Esophagus muscularis mucosa (tissue), 4 donors: ENCODE measurements at regions not wholly inside any gene's neighbourhood (a gene's known extent, or its start where the extent isn't known, plus 50 kb on each side); places are given as distances from the start of the nearest gene placed in this dataset.

Experiments used
- DNase-seq: peaks from one replicate; pipeline ENCODE4 v3.0.0-alpha.2; 2017; ENCODE audit errors: extremely low spot score
- H3K27ac ChIP-seq, 4 donors: fragments of 200-600 bp; sonication (generic); replicated peaks in 1 of 4; 1 replicate in 3 of 4; 2 replicates in 1 of 4; pipeline ENCODE4 v1.5.1; 2016 to 2019; ENCODE audit warnings: mild to moderate bottlenecking in 1 of 4
- H3K27me3 ChIP-seq, 4 donors: fragments of 200-600 bp; sonication (generic); one replicate each; pipeline versions ENCODE4 v1.5.1 to v1.6.0; 2016 to 2019
- H3K36me3 ChIP-seq, 4 donors: fragments of 200-600 bp; sonication (generic); one replicate each; pipeline ENCODE4 v1.5.1; 2016 to 2019
- H3K4me1 ChIP-seq, 4 donors: fragments of 200-600 bp; sonication (generic); one replicate each; pipeline ENCODE4 v1.5.1; 2016 to 2019
- H3K4me3 ChIP-seq, 4 donors: fragments of 200-600 bp; sonication (generic); 1 replicate in 2 of 4; 2 replicates in 2 of 4; pipeline ENCODE4 v1.5.1; 2016 to 2019; ENCODE audit warnings: mild to moderate bottlenecking in 4 of 4, moderate library complexity in 1 of 4
- H3K9me3 ChIP-seq, 4 donors: fragments of 200-600 bp; sonication (generic); 1 replicate in 3 of 4; 2 replicates in 1 of 4; pipeline ENCODE4 v1.5.1; 2016 to 2019
- EP300 ChIP-seq: sonication (generic); formaldehyde crosslinking; IDR thresholded peaks from one replicate; pipeline ENCODE4 v1.6.1; 2017; ENCODE audit warnings: antibody characterized with exemption
- POLR2A ChIP-seq: fragments of 450-650 bp; IDR thresholded peaks from one replicate; pipeline ENCODE4 v1.6.1; 2017; ENCODE audit warnings: antibody characterized with exemption, moderate library complexity, mild to moderate bottlenecking, low read depth
- POLR2AphosphoS5 ChIP-seq, 2 donors: sonication (generic); formaldehyde crosslinking; IDR thresholded peaks; one replicate each; pipeline ENCODE4 v1.6.1; 2017; ENCODE audit warnings: antibody characterized with exemption in 2 of 2
- WGBS: methylation state at CpG from one replicate; pipeline ENCODE4 v1.1.5; 2018; 5-methylcytosine and 5-hydroxymethylcytosine counted together
- intact Hi-C: fragments of 100-400 bp; cut with DNase I; formaldehyde crosslinking; loops from one replicate; pipeline ENCODE4 v1.15.1; 2023
- TF ChIP-seq, protein P1 (sequence below), 3 experiments: fragments of 200-600 bp in 2 of 3; fragments of 450-650 bp in 1 of 3; sonication (generic) in 2 of 3; IDR thresholded peaks; one replicate each; pipeline ENCODE4 v1.5.1; 2017 to 2019; ENCODE audit warnings: antibody characterized with exemption in 3 of 3, mild to moderate bottlenecking in 2 of 3, moderate library complexity in 1 of 3

DNA sequence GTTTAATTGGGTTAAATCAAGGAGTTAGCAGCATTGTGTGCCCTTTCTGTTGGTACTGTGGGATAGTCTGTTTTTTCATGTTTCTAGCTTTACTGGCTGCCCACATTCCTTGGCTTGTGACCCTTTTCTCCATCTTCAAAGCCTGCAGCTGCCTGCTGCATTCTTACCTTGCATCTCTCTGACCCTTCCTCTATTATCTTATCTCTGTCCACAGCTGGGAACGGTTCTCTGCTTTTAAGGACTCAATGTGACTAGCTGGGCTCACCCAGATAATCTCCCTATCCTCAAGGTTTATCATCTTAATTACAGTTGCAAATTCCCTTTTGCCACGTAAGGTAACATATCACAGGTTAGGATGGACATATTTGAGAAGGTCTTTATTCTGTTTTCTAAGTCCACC is 199.7 kb downstream of the KCNS3 start:
- TF ChIP-seq POLR2A (no peak), EP300 (no peak), POLR2AphosphoS5 (IDR thresholded peaks at IDR 0.05) (no peak)
- TF ChIP-seq, protein P1, sequence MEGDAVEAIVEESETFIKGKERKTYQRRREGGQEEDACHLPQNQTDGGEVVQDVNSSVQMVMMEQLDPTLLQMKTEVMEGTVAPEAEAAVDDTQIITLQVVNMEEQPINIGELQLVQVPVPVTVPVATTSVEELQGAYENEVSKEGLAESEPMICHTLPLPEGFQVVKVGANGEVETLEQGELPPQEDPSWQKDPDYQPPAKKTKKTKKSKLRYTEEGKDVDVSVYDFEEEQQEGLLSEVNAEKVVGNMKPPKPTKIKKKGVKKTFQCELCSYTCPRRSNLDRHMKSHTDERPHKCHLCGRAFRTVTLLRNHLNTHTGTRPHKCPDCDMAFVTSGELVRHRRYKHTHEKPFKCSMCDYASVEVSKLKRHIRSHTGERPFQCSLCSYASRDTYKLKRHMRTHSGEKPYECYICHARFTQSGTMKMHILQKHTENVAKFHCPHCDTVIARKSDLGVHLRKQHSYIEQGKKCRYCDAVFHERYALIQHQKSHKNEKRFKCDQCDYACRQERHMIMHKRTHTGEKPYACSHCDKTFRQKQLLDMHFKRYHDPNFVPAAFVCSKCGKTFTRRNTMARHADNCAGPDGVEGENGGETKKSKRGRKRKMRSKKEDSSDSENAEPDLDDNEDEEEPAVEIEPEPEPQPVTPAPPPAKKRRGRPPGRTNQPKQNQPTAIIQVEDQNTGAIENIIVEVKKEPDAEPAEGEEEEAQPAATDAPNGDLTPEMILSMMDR (IDR thresholded peaks at IDR 0.05): no peak

DNA sequence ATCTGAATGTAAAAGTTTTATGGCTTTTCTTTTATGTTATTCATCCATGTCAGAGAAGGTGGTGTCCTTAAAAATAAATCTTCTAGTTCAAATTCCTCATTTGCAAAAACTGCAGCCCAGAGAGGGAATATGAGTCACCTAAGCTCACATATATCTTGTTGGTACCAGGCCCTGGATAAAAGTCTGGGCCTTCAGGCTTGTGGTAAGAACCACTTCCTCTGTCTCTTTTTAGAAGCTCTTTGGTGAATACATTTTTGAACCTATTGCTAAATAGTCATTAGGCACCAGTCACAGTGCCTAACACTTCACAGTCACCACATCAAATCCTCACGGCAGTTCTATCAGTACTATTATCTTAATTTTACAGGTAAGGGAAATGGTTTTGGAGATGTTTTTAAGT is 199.2 kb downstream of the KCNS3 start:
- 75% methylated on average over 1 of the region's 1 CpG for WGBS
- no peak for TF ChIP-seq POLR2AphosphoS5 (IDR thresholded peaks at IDR 0.05)
- no peak for DNase-seq
- intact Hi-C loops: no loop called here
- H3K27ac ChIP-seq: no peak overlapping the region
- no peak overlapping the region for H3K4me3 ChIP-seq
- no peaks in the 10 kb centered on the region for H3K36me3 ChIP-seq
- no peaks in the 10 kb centered on the region for H3K27me3 ChIP-seq
- H3K4me1 ChIP-seq: peaks cover 0 to 13% (median 5%) of the 10 kb centered on the region in 4 donors
- no peaks in the 10 kb centered on the region for H3K9me3 ChIP-seq

More for the DNA sequence above, 199.7 kb downstream of the KCNS3 start:
- Histone ChIP-seq H3K36me3 (no peaks in the 10 kb centered on the region), H3K27me3 (no peaks in the 10 kb centered on the region), H3K9me3 (no peaks in the 10 kb centered on the region), H3K4me3 (no peak overlapping the region), H3K4me1 (peaks cover 0 to 13% (median 5%) of the 10 kb centered on the region in 4 donors), H3K27ac (no peak overlapping the region)
- intact Hi-C loops: no loop called here
- 78% methylated on average over 2 of the region's 2 CpGs for WGBS
- no peak for DNase-seq

DNA sequence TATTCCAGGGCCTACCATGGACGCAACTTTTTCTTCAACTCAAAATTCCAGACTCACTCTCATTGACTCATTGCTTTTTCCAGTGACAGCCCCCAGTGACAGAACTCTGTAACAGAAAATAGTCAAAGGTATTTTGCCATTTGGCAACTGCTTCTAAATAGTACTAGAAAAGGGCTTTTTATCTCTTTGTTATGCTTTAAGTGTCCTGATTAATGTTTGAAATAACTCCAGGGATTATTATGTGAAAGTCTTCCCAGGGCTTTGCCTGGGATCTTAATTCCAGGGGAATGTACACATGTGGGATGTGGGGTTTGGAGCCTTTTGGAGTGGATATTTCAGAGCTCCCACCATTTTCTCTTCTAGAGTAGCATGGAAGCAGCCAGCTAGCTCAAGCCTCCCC is 198.8 kb downstream of the KCNS3 start:
- no peaks in the 10 kb centered on the region for H3K9me3 ChIP-seq
- intact Hi-C loops: no loop called here
- no peak for DNase-seq
- H3K4me1 ChIP-seq: peaks cover 0 to 13% (median 5%) of the 10 kb centered on the region in 4 donors
- no peak for TF ChIP-seq POLR2AphosphoS5 (IDR thresholded peaks at IDR 0.05)
- H3K4me3 ChIP-seq: no peak overlapping the region
- H3K27me3 ChIP-seq: no peaks in the 10 kb centered on the region
- peak overlapping the region in 1 of 4 donors; percentile 36 for H3K27ac ChIP-seq
- no peaks in the 10 kb centered on the region for H3K36me3 ChIP-seq
- WGBS: 50% methylated on average over 1 of the region's 1 CpG

DNA sequence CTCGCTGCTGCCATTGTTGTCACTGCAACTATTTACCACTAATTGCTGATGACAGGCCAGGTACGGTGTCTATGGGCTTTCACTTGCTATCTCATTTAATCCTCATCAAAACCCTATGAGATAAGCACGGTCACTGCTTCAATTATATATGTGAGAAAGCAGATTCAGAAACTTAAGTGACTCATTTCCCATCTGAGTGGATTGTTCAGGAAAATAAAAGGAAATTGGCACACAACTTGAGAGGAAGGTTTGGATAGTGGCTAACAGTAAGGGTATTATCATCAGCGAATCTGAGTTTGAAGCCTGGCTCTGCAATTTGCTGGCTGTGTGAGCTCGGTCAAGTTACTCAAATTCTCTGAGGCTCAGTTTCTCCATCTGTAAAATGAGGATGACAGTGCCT is 196.0 kb downstream of the KCNS3 start:
- H3K27me3 ChIP-seq: no peaks in the 10 kb centered on the region
- H3K9me3 ChIP-seq: no peaks in the 10 kb centered on the region
- TF ChIP-seq POLR2AphosphoS5 (IDR thresholded peaks at IDR 0.05) (no peak), EP300 (no peak), POLR2A (no peak)
- TF ChIP-seq, protein P1 (IDR thresholded peaks at IDR 0.05): no peak
- 91% methylated on average over 5 of the region's 5 CpGs for WGBS
- no peak overlapping the region for H3K4me3 ChIP-seq
- peaks cover 0 to 13% (median 5%) of the 10 kb centered on the region in 4 donors for H3K4me1 ChIP-seq
- intact Hi-C loops: no loop called here
- no peak overlapping the region for H3K27ac ChIP-seq
- DNase-seq: no peak
- H3K36me3 ChIP-seq: no peaks in the 10 kb centered on the region

DNA sequence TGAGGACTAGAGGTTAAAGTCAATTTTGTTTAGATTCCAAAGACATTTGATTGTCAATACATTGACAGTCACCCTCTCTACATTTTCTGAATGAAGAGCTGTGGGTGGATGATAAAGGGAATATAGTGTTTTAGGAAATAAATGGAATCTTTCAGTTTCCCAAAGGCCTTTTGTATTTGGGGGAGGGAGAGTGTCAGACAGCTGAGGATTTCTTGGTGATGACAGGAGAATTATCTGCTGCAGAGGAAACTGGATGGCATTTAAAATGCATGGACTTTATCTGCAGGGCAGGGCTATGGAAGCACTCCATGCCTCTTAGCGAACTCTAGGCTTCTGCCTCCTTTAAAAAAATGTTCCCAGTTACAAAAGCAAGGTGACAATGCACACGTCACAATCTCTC is 195.1 kb downstream of the KCNS3 start:
- intact Hi-C loops: no loop called here
- peaks cover 0 to 13% (median 5%) of the 10 kb centered on the region in 4 donors for H3K4me1 ChIP-seq
- WGBS: 94% methylated on average over 2 of the region's 2 CpGs
- H3K9me3 ChIP-seq: no peaks in the 10 kb centered on the region
- TF ChIP-seq POLR2AphosphoS5 (IDR thresholded peaks at IDR 0.05) (no peak), POLR2A (no peak), EP300 (no peak)
- TF ChIP-seq, protein P1 (IDR thresholded peaks at IDR 0.05): no peak
- DNase-seq: no peak
- H3K27me3 ChIP-seq: no peaks in the 10 kb centered on the region
- H3K36me3 ChIP-seq: no peaks in the 10 kb centered on the region
- no peak overlapping the region for H3K27ac ChIP-seq
- no peak overlapping the region for H3K4me3 ChIP-seq

DNA sequence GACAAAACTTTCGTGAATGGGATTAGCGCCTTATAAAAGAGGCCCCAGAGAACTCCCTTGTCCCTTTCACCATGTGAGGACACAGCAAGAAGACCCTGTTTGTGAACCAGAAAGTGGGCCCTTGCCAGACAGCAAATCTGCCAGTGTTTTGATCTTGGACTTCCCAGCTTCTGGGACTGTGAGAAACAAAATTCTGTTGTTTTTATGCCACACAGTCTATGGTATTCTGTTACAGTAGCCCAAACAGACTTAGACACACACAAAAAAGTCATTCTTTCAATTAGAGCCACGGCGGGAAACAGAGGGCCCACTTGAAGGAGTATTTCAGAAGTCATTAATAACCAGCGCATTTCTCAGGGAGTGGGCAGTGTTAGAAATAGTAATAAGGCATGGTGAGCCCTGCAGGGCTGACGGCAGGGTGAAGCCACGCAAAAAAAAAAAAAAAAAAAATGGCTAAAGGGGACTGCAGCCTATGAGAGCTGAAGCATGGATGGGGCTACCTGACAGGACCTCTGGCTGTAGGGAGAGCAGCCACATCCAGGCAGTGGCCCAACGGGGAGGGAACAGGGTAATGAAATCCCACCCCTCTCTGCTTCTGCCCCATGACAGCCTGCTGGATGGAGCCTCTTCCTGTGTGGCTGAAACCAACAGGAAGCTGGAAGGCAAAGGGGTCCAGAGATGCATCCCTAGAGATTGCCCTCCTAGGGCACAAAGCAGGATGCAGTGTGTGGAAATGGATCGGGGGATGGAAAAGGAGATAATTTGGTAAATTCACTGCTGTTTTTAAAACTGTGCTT is 189.3 kb downstream of the KCNS3 start:
- TF ChIP-seq POLR2AphosphoS5 (IDR thresholded peaks at IDR 0.05): no peak
- no peak for TF ChIP-seq EP300
- TF ChIP-seq, protein P1 (IDR thresholded peaks at IDR 0.05): no peak
- TF ChIP-seq POLR2A: no peak
- DNase-seq: no peak
- H3K36me3 ChIP-seq: no peaks in the 10 kb centered on the region
- H3K9me3 ChIP-seq: no peaks in the 10 kb centered on the region
- no peak overlapping the region for H3K27ac ChIP-seq
- intact Hi-C loops: no loop called here
- peaks cover 0 to 45% (median 13%) of the 10 kb centered on the region in 4 donors for H3K4me1 ChIP-seq
- no peaks in the 10 kb centered on the region for H3K27me3 ChIP-seq
- 59% methylated on average over 9 of the region's 9 CpGs for WGBS
- no peak overlapping the region for H3K4me3 ChIP-seq
